OCI-LY1 (cell line): ENCODE measurements at regions not wholly inside any gene's neighbourhood (a gene's known extent, or its start where the extent isn't known, plus 50 kb on each side); places are given as distances from the start of the nearest gene placed in this dataset.

Source experiments
- H2AFZ ChIP-seq: fragments of 200-600 bp; sonication (generic), shearing (Covaris generic); 2 replicates; pipeline ENCODE4 v1.6.0; 2014; ENCODE audit warnings: antibody characterized with exemption, mild to moderate bottlenecking, low read length
- H3F3A ChIP-seq: fragments of 200-600 bp; sonication (generic), shearing (Covaris generic); 2 replicates; pipeline ENCODE4 v1.6.0; 2014; ENCODE audit warnings: mild to moderate bottlenecking, antibody characterized with exemption, low read length, moderate library complexity; ENCODE audit not compliant: insufficient read depth
- H3K27ac ChIP-seq: fragments of 200-600 bp; sonication (generic); 2 replicates; pipeline ENCODE4 v1.5.1; 2014; ENCODE audit warnings: low read length, mixed run types, mild to moderate bottlenecking, low read depth; ENCODE audit not compliant: poor library complexity, severe bottlenecking
- H3K27me3 ChIP-seq: fragments of 200-600 bp; sonication (generic); 2 replicates; pipeline ENCODE4 v1.6.0; 2014; ENCODE audit warnings: antibody characterized with exemption, mild to moderate bottlenecking, low read length, moderate library complexity; ENCODE audit not compliant: insufficient read depth
- H3K36me3 ChIP-seq: fragments of 200-600 bp; sonication (generic); 2 replicates; pipeline ENCODE4 v1.6.1; 2014; ENCODE audit warnings: mild to moderate bottlenecking, antibody characterized with exemption, low read length, moderate library complexity, mixed read lengths; ENCODE audit not compliant: insufficient read depth
- H3K4me1 ChIP-seq: fragments of 200-600 bp; sonication (generic); 2 replicates; pipeline ENCODE4 v1.5.1; 2014; ENCODE audit warnings: mild to moderate bottlenecking, low read length, moderate library complexity; ENCODE audit not compliant: insufficient read depth, severe bottlenecking
- H3K4me2 ChIP-seq: fragments of 200-600 bp; sonication (generic), shearing (Covaris generic); 2 replicates; pipeline ENCODE4 v1.6.1; 2014; ENCODE audit warnings: low read length
- H3K4me3 ChIP-seq: fragments of 200-600 bp; sonication (generic); 2 replicates; pipeline ENCODE4 v1.5.1; 2014; ENCODE audit warnings: low read length, low read depth, mild to moderate bottlenecking, mixed read lengths; ENCODE audit not compliant: poor library complexity, severe bottlenecking
- H3K79me2 ChIP-seq: fragments of 200-600 bp; shearing (Covaris generic); 2 replicates; pipeline ENCODE4 v1.6.1; 2016; ENCODE audit warnings: mixed run types, low read length, mixed read lengths; ENCODE audit not compliant: insufficient read depth
- H3K9ac ChIP-seq: fragments of 200-600 bp; sonication (generic), shearing (Covaris generic); 2 replicates; pipeline ENCODE4 v1.6.1; 2014; ENCODE audit warnings: mild to moderate bottlenecking, low read length, mixed read lengths
- H3K9me2 ChIP-seq: fragments of 200-600 bp; sonication (generic), shearing (Covaris generic); 2 replicates; pipeline ENCODE4 v1.6.1; 2014; ENCODE audit warnings: low read depth, mild to moderate bottlenecking, low read length, mixed read lengths
- H3K9me3 ChIP-seq: fragments of 200-600 bp; shearing (Covaris generic); 2 replicates; pipeline ENCODE4 v1.6.1; 2014; ENCODE audit warnings: low read length, mixed read lengths
- H4K20me1 ChIP-seq: fragments of 200-600 bp; sonication (generic), shearing (Covaris generic); 2 replicates; pipeline ENCODE4 v1.6.0; 2016; ENCODE audit warnings: mild to moderate bottlenecking, low read length; ENCODE audit not compliant: insufficient read depth
- EZH2 ChIP-seq: fragments of 200-600 bp; sonication (generic), shearing (Covaris generic); IDR thresholded peaks from 2 replicates; pipeline ENCODE4 v1.8.0; 2017; ENCODE audit warnings: borderline replicate concordance, mixed run types, mild to moderate bottlenecking, antibody characterized with exemption, low read length, moderate library complexity, mixed read lengths
- TF ChIP-seq, protein P1 (sequence below): fragments of 200-600 bp; sonication (generic), shearing (Covaris generic); IDR thresholded peaks from 2 replicates; pipeline ENCODE4 v1.5.1; 2017; ENCODE audit warnings: mild to moderate bottlenecking, antibody characterized with exemption, low read length, moderate library complexity, mixed read lengths

DNA sequence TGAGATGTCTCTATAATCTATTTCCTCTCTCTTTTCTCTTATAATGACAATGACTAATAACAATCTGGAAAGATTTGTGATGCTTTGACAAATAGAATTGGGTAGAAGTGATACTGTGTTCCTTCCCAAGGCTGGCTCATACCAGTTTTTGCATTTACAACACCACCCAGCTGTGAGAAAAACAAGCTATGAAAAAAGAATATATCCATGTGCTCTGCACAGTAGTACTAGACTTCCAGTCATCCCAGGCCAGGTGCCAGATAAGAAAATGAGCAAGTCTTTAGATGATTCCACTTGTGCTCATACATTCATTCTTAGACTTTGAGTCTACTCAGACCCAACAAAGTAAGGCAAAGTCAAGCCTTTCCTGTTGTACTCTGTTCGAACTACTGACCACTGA lies 350.2 kb upstream of the POU1F1 start:
- Histone ChIP-seq H3K4me1 (no peaks in the 10 kb centered on the region), H2AFZ (no peak overlapping the region), H3K79me2 (no peaks in the 10 kb centered on the region), H3K9me3 (no peaks in the 10 kb centered on the region), H3K4me3 (no peak overlapping the region), H3F3A (no peaks in the 10 kb centered on the region), H3K36me3 (no peaks in the 10 kb centered on the region), H3K4me2 (no peak overlapping the region), H3K9ac (no peak overlapping the region), H3K27me3 (no peaks in the 10 kb centered on the region), H4K20me1 (no peaks in the 10 kb centered on the region), H3K9me2 (no peaks in the 10 kb centered on the region), H3K27ac (no peak overlapping the region)
- TF ChIP-seq EZH2 = no peak
- TF ChIP-seq, protein P1, sequence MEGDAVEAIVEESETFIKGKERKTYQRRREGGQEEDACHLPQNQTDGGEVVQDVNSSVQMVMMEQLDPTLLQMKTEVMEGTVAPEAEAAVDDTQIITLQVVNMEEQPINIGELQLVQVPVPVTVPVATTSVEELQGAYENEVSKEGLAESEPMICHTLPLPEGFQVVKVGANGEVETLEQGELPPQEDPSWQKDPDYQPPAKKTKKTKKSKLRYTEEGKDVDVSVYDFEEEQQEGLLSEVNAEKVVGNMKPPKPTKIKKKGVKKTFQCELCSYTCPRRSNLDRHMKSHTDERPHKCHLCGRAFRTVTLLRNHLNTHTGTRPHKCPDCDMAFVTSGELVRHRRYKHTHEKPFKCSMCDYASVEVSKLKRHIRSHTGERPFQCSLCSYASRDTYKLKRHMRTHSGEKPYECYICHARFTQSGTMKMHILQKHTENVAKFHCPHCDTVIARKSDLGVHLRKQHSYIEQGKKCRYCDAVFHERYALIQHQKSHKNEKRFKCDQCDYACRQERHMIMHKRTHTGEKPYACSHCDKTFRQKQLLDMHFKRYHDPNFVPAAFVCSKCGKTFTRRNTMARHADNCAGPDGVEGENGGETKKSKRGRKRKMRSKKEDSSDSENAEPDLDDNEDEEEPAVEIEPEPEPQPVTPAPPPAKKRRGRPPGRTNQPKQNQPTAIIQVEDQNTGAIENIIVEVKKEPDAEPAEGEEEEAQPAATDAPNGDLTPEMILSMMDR = no peak

DNA sequence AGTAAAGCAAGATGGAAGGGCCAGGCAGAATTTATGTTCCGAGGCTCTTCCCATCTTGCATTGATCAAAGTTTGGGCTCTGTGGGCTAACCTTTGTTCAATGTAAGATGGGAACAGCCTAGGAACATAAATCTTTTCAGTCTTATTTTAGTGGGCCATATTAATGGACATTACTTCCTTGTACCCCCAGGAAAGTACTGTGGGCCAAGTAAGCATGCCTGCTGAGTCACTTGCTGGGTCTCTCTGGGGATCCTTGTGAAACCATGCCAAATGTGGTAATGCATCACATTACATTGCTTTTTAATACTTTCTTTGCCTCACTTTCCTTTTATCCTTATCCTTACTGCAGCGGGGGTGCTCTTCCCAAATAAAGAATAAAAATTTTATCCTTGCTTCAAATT lies 349.5 kb upstream of the POU1F1 start:
- H4K20me1 ChIP-seq = no peaks in the 10 kb centered on the region
- H3K27ac ChIP-seq = no peak overlapping the region
- no peak overlapping the region for H3K4me2 ChIP-seq
- H3F3A ChIP-seq = no peaks in the 10 kb centered on the region
- no peaks in the 10 kb centered on the region for H3K27me3 ChIP-seq
- no peak overlapping the region for H3K4me3 ChIP-seq
- no peak overlapping the region for H3K9ac ChIP-seq
- H3K4me1 ChIP-seq = no peaks in the 10 kb centered on the region
- H2AFZ ChIP-seq = no peak overlapping the region
- H3K36me3 ChIP-seq = no peaks in the 10 kb centered on the region
- TF ChIP-seq, protein P1 = no peak
- TF ChIP-seq EZH2 = no peak
- H3K79me2 ChIP-seq = no peaks in the 10 kb centered on the region
- H3K9me3 ChIP-seq = no peaks in the 10 kb centered on the region
- H3K9me2 ChIP-seq = no peaks in the 10 kb centered on the region

DNA sequence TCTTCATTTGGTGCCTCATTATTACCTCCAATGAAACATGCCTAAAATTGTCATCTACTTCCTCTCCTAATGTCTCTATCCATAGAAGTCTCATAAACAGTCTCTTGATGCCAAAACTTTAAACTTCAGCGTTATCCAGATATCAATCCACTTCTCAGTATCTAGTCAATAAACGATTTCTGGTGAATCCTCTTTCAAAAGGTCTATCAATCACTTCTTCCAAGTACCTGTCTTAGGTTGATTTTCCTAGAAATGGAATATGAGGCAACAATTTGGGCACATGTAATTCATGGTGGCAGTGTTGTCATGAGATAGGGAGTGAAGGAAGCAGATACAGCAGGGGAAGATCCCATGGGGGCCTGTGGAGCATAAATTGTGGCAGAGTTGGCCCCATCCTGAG lies 348.5 kb upstream of the POU1F1 start:
- Histone ChIP-seq H3K79me2 (no peaks in the 10 kb centered on the region), H3K9me2 (no peaks in the 10 kb centered on the region), H3K4me3 (no peak overlapping the region), H2AFZ (no peak overlapping the region), H3K9me3 (no peaks in the 10 kb centered on the region), H3K4me2 (no peak overlapping the region), H3K27ac (no peak overlapping the region), H3K9ac (no peak overlapping the region), H3K36me3 (no peaks in the 10 kb centered on the region), H3F3A (no peaks in the 10 kb centered on the region), H4K20me1 (no peaks in the 10 kb centered on the region), H3K4me1 (no peaks in the 10 kb centered on the region), H3K27me3 (no peaks in the 10 kb centered on the region)
- TF ChIP-seq EZH2 = no peak
- TF ChIP-seq, protein P1 = no peak
